ENCODE measurements at regions not wholly inside any gene's neighbourhood (a gene's known extent, or its start where the extent isn't known, plus 50 kb on each side); places are given as distances from the start of the nearest gene placed in this dataset.

GRCh38 chr17:83178533-83179304, 99.3 kb downstream of the METRNL start:
- DNase-seq (ENCODE audit: low read depth): no peak

GRCh38 chr17:83179374-83179773, 100.0 kb downstream of the METRNL start:
- no peak for DNase-seq (ENCODE audit: low read depth)

- DNase-seq (ENCODE audit: low read depth): no peak
Measured at GRCh38 chr17:83179811-83180210, 100.4 kb downstream of the METRNL start.

- no peak for DNase-seq (ENCODE audit: low read depth)
Measured at GRCh38 chr17:83180264-83180995, 101.0 kb downstream of the METRNL start.

GRCh38 chr17:83180996-83181481, 101.6 kb downstream of the METRNL start:
- DNase-seq (ENCODE audit: low read depth): no peak

- DNase-seq (ENCODE audit: low read depth): no peak
Measured at GRCh38 chr17:83181991-83182619, 102.7 kb downstream of the METRNL start.

- no peak for DNase-seq (ENCODE audit: low read depth)
Measured at GRCh38 chr17:83182620-83183101, 103.3 kb downstream of the METRNL start.

- DNase-seq (ENCODE audit: low read depth): no peak
Measured at GRCh38 chr17:83183145-83183948, 103.9 kb downstream of the METRNL start.

GRCh38 chr17:83183951-83184506, 104.6 kb downstream of the METRNL start:
- no peak for DNase-seq (ENCODE audit: low read depth)

- no peak for DNase-seq (ENCODE audit: low read depth)
Measured at GRCh38 chr17:83185023-83186002, 105.9 kb downstream of the METRNL start.

- no peak for DNase-seq (ENCODE audit: low read depth)
Measured at GRCh38 chr17:83186226-83186625, 106.8 kb downstream of the METRNL start.

GRCh38 chr17:83186751-83187421, 107.5 kb downstream of the METRNL start:
- DNase-seq (ENCODE audit: low read depth): no peak

- no peak for DNase-seq (ENCODE audit: low read depth)
Measured at GRCh38 chr17:83187782-83188311, 108.4 kb downstream of the METRNL start.

GRCh38 chr17:83189044-83190003, 109.9 kb downstream of the METRNL start:
- peak; percentile 30 for DNase-seq (ENCODE audit: low read depth)

- DNase-seq (ENCODE audit: low read depth): no peak
Measured at GRCh38 chr17:83190004-83190385, 110.6 kb downstream of the METRNL start.

- no peak for DNase-seq (ENCODE audit: low read depth)
Measured at GRCh38 chr17:83190601-83191387, 111.4 kb downstream of the METRNL start.

- no peak for DNase-seq (ENCODE audit: low read depth)
Measured at GRCh38 chr17:83191388-83192160, 112.2 kb downstream of the METRNL start.

Measured in HS-27A (cell line).